H9 (cell line): ENCODE measurements at regions not wholly inside any gene's neighbourhood (a gene's known extent, or its start where the extent isn't known, plus 50 kb on each side); places are given as distances from the start of the nearest gene placed in this dataset.

ENCODE experiments used
- DNase-seq: peaks from one replicate; pipeline ENCODE4 v3.0.0-alpha.2; 2017
- H2AFZ ChIP-seq: one replicate; pipeline ENCODE4 v1.6.1; 2013; ENCODE audit warnings: mild to moderate bottlenecking, low read length, control low read depth, moderate library complexity
- H2AK5ac ChIP-seq: 2 replicates; pipeline ENCODE4 v1.6.1; 2013; ENCODE audit warnings: low read length, control low read depth, mixed read lengths; ENCODE audit not compliant: insufficient read length
- H2BK120ac ChIP-seq: one replicate; pipeline ENCODE4 v1.6.1; 2013; ENCODE audit warnings: low read depth, mild to moderate bottlenecking, low read length, control low read depth, inconsistent platforms; ENCODE audit not compliant: poor library complexity, severe bottlenecking
- H2BK12ac ChIP-seq: 2 replicates; pipeline ENCODE4 v1.6.1; 2013; ENCODE audit warnings: low read length, control low read depth, mixed read lengths, low read depth; ENCODE audit not compliant: insufficient read length
- H2BK15ac ChIP-seq: 2 replicates; pipeline ENCODE4 v1.6.1; 2013; ENCODE audit warnings: low read depth, low read length, control low read depth
- H2BK20ac ChIP-seq: one replicate; pipeline ENCODE4 v1.6.1; 2013; ENCODE audit warnings: low read depth, mild to moderate bottlenecking, low read length, control low read depth, inconsistent platforms; ENCODE audit not compliant: poor library complexity, severe bottlenecking
- H2BK5ac ChIP-seq: 2 replicates; pipeline ENCODE4 v1.6.1; 2013; ENCODE audit warnings: low read length, control low read depth, mixed read lengths; ENCODE audit not compliant: insufficient read length
- H3K14ac ChIP-seq: 2 replicates; pipeline ENCODE4 v1.6.1; 2013; ENCODE audit warnings: low read length, control low read depth; ENCODE audit not compliant: insufficient read depth
- H3K18ac ChIP-seq: 2 replicates; pipeline ENCODE4 v1.6.1; 2013; ENCODE audit warnings: low read depth, mild to moderate bottlenecking, mixed read lengths, low read length, control low read depth; ENCODE audit not compliant: insufficient read length
- H3K23ac ChIP-seq: 2 replicates; pipeline ENCODE4 v1.6.1; 2013; ENCODE audit warnings: low read length, control low read depth, mixed read lengths, low read depth; ENCODE audit not compliant: insufficient read length
- H3K23me2 ChIP-seq: 2 replicates; pipeline ENCODE4 v1.6.1; 2013; ENCODE audit warnings: low read depth, mild to moderate bottlenecking, mixed read lengths, low read length, control low read depth; ENCODE audit not compliant: insufficient read length, poor library complexity, severe bottlenecking
- H3K27ac ChIP-seq: 2 replicates; pipeline ENCODE4 v1.5.1; 2013; ENCODE audit warnings: low read length, control low read depth, mixed read lengths, low read depth; ENCODE audit not compliant: insufficient read length
- H3K27me3 ChIP-seq: 2 replicates; pipeline ENCODE4 v1.6.1; 2013; ENCODE audit warnings: low read length, control low read depth, inconsistent platforms; ENCODE audit not compliant: insufficient read depth
- H3K4ac ChIP-seq: 2 replicates; pipeline ENCODE4 v1.6.1; 2013; ENCODE audit warnings: low read depth, mild to moderate bottlenecking, control low read depth, inconsistent platforms, low read length, moderate library complexity
- H3K4me1 ChIP-seq: 2 replicates; pipeline ENCODE4 v1.6.1; 2013; ENCODE audit warnings: low read length, control low read depth, inconsistent platforms; ENCODE audit not compliant: insufficient read depth
- H3K4me2 ChIP-seq: 2 replicates; pipeline ENCODE4 v1.6.1; 2013; ENCODE audit warnings: low read length, control low read depth, mixed read lengths; ENCODE audit not compliant: insufficient read length, insufficient read depth
- H3K56ac ChIP-seq: 2 replicates; pipeline ENCODE4 v1.6.1; 2013; ENCODE audit warnings: low read depth, mild to moderate bottlenecking, mixed read lengths, low read length, control low read depth; ENCODE audit not compliant: insufficient read length
- H3K79me1 ChIP-seq: 2 replicates; pipeline ENCODE4 v1.6.1; 2013; ENCODE audit warnings: low read depth, mild to moderate bottlenecking, moderate library complexity, low read length, control low read depth, inconsistent platforms; ENCODE audit not compliant: insufficient read depth, poor library complexity, severe bottlenecking
- H3K79me2 ChIP-seq: 2 replicates; pipeline ENCODE4 v1.6.1; 2013; ENCODE audit warnings: low read length, control low read depth, inconsistent platforms; ENCODE audit not compliant: insufficient read depth
- H3K9ac ChIP-seq: 2 replicates; pipeline ENCODE4 v1.6.1; 2013; ENCODE audit warnings: low read length, control low read depth, mixed read lengths; ENCODE audit not compliant: insufficient read length; ENCODE audit errors: extremely low read depth
- H3K9me3 ChIP-seq: one replicate; pipeline ENCODE4 v1.6.1; 2013; ENCODE audit warnings: low read depth, low read length, inconsistent platforms; ENCODE audit not compliant: control insufficient read depth
- H3T11ph ChIP-seq: one replicate; pipeline ENCODE4 v1.6.1; 2013; ENCODE audit warnings: mild to moderate bottlenecking, low read length, control low read depth, inconsistent platforms
- H4K20me1 ChIP-seq: one replicate; pipeline ENCODE4 v1.6.1; 2013; ENCODE audit not compliant: control insufficient read depth, insufficient read length, insufficient read depth
- H4K5ac ChIP-seq: 2 replicates; pipeline ENCODE4 v1.6.1; 2013; ENCODE audit warnings: low read depth, mild to moderate bottlenecking, mixed read lengths, low read length, control low read depth; ENCODE audit not compliant: insufficient read length
- H4K8ac ChIP-seq: replicated peaks from 2 replicates; pipeline ENCODE4 v1.6.1; 2013; ENCODE audit warnings: low read length, control low read depth, mixed read lengths, low read depth; ENCODE audit not compliant: insufficient read length
- H4K91ac ChIP-seq: 2 replicates; pipeline ENCODE4 v1.6.1; 2013; ENCODE audit warnings: low read depth, mild to moderate bottlenecking, moderate library complexity, mixed read lengths, low read length, control low read depth; ENCODE audit not compliant: insufficient read length
- H3K27ac Mint-ChIP-seq, 3 experiments: 2 replicates in 2 of 3; 3 replicates in 1 of 3; pipeline ENCODE4 v1.8.0; 2020 to 2021; ENCODE audit warnings: mixed read lengths in 3 of 3, mild to moderate bottlenecking in 1 of 3, moderate library complexity in 1 of 3
- H3K27me3 Mint-ChIP-seq: 2 replicates; pipeline ENCODE4 v1.8.0; 2021; ENCODE audit warnings: low read depth, mild to moderate bottlenecking, moderate library complexity, mixed read lengths
- H3K36me3 Mint-ChIP-seq, 3 experiments: 2 replicates in 2 of 3; 3 replicates in 1 of 3; pipeline ENCODE4 v1.8.0; 2020 to 2021; ENCODE audit warnings: low read depth in 3 of 3, mixed read lengths in 3 of 3; ENCODE audit not compliant: insufficient read depth in 1 of 3
- H3K4me1 Mint-ChIP-seq, 2 experiments: 2 replicates each; pipeline ENCODE4 v1.8.0; 2020; ENCODE audit warnings: mixed read lengths in 2 of 2
- H3K4me3 Mint-ChIP-seq, 2 experiments: 2 replicates in 1 of 2; 3 replicates in 1 of 2; pipeline ENCODE4 v1.8.0; 2020 to 2021; ENCODE audit warnings: mild to moderate bottlenecking in 2 of 2, mixed read lengths in 2 of 2, moderate library complexity in 1 of 2
- H3K9me3 Mint-ChIP-seq, 2 experiments: 2 replicates in 1 of 2; 3 replicates in 1 of 2; pipeline ENCODE4 v1.8.0; 2020; ENCODE audit warnings: mild to moderate bottlenecking in 2 of 2, mixed read lengths in 2 of 2, moderate library complexity in 1 of 2
- CTCF ChIP-seq: fragments of 200-600 bp; sonication (generic); conservative IDR thresholded peaks from 3 replicates; pipeline ENCODE4 v1.8.0; 2021; ENCODE audit warnings: antibody characterized with exemption, mild to moderate bottlenecking
- WGBS: extraction: QIAGEN DNeasy Blood & Tissue Kit; methylation state at CpG from one replicate; pipeline ENCODE4 v1.1.7; 2013; ENCODE audit warnings: missing lambda C conversion rate, low lambda C conversion rate, mixed read lengths; ENCODE audit not compliant: insufficient read length; ENCODE audit errors: extremely low coverage; 5-methylcytosine and 5-hydroxymethylcytosine counted together

DNA sequence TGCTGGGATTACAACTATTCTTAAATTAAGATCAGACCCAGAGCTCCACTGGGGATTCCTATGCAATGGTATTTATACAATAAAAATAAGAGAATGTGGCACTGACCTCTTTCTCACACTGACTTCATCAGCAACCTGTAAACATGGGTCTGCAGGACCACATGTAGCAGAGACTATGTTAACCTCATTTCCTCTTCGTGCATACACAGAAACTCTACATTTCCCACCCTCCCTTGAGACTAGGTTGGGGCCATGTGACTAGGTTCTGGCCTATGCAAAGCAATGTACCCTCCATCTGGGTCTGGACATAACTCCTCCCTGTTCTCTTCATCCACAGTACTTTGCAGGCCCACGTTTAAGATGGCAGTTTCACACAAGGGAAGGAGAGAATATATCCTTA is 514.4 kb upstream of the CHAC2 start:
- no peaks in the 10 kb centered on the region for H3K79me2 ChIP-seq
- Mint-ChIP-seq H3K27me3 (no peaks in the 10 kb centered on the region), H3K4me1 (peaks cover 10 to 11% of the 10 kb centered on the region in 2 experiments), H3K36me3 (no peaks in the 10 kb centered on the region; a peak in 1 of 7 replicates), H3K4me3 (no peak overlapping the region), H3K9me3 (peaks cover 3 to 6% of the 10 kb centered on the region in 2 experiments; a peak in 4 of 5 replicates), H3K27ac (no peak overlapping the region)
- H3K4me2 ChIP-seq = no peak overlapping the region
- H3K79me1 ChIP-seq = no peaks in the 10 kb centered on the region
- H3K4ac ChIP-seq = no peak overlapping the region
- H2BK20ac ChIP-seq = no peak overlapping the region
- H3T11ph ChIP-seq = no peak overlapping the region
- H3K27me3 ChIP-seq = no peaks in the 10 kb centered on the region
- peaks cover 3% of the 10 kb centered on the region; the same call in 1 of the 2 replicates for H3K4me1 ChIP-seq
- H4K20me1 ChIP-seq = no peaks in the 10 kb centered on the region
- H2AFZ ChIP-seq = no peak overlapping the region
- no peak overlapping the region for H3K27ac ChIP-seq
- H2BK120ac ChIP-seq = no peak overlapping the region
- H3K56ac ChIP-seq = no peak overlapping the region
- no peak overlapping the region for H3K23ac ChIP-seq
- H3K14ac ChIP-seq = no peak overlapping the region
- H2BK5ac ChIP-seq = no peak overlapping the region
- no CpG with 5 or more reads among the region's 2 CpGs for WGBS
- no peaks in the 10 kb centered on the region for H3K23me2 ChIP-seq
- no peak overlapping the region for H2BK15ac ChIP-seq
- H2BK12ac ChIP-seq = no peak overlapping the region
- H3K18ac ChIP-seq = no peak overlapping the region
- no peak overlapping the region for H3K9ac ChIP-seq
- no peak overlapping the region for H2AK5ac ChIP-seq
- no peak for DNase-seq
- H4K5ac ChIP-seq = no peak overlapping the region
- no peaks in the 10 kb centered on the region for H3K9me3 ChIP-seq
- H4K8ac ChIP-seq = no peak overlapping the region
- no peak for TF ChIP-seq CTCF
- no peak overlapping the region for H4K91ac ChIP-seq
